Caco-2 (cell line): ENCODE measurements at regions not wholly inside any gene's neighbourhood (a gene's known extent, or its start where the extent isn't known, plus 50 kb on each side); places are given as distances from the start of the nearest gene placed in this dataset. TPM values are rescaled to one million over a fixed set of nuclear protein-coding genes. Genes with fewer than 3 reads are reported as not detected.

ENCODE experiments used
- BruUV-seq: library from RNA; stranded (reverse); fragments of 400-500 nt; replicated peaks from 2 replicates; lab custom pipeline; 2021; lab: Mats Ljungman, UMichigan
- CTCF ChIA-PET: fragments of 300-600 bp; sonication (Branson Sonifier 250); formaldehyde crosslinking; loops from one replicate; lab custom pipeline; 2022; ENCODE audit warnings: antibody characterized with exemption; lab: Charles Lee
- POLR2A ChIA-PET: fragments of 300-600 bp; sonication (Branson Sonifier 250); formaldehyde crosslinking; loops from one replicate; lab custom pipeline; 2022; ENCODE audit warnings: antibody characterized with exemption; lab: Charles Lee
- DNase-seq, 2 experiments: peaks; one replicate each; pipeline versions ENCODE4 v3.0.0 to v3.0.0-alpha.2; 2020 to 2022
- H3K27me3 ChIP-seq: replicated peaks from 2 replicates; pipeline ENCODE4 v1.6.0; 2011; ENCODE audit warnings: low read length; ENCODE audit not compliant: control insufficient read depth, insufficient read depth
- H3K36me3 ChIP-seq: 2 replicates; pipeline ENCODE4 v1.5.1; 2011; ENCODE audit warnings: low read length; ENCODE audit not compliant: control insufficient read depth, insufficient read depth
- H3K4me1 ChIP-seq: fragments of 250-450 bp; sonication (Bioruptor Pico); 2 replicates; pipeline ENCODE4 v1.5.1; 2020; ENCODE audit warnings: mild to moderate bottlenecking
- H3K4me3 ChIP-seq: 2 replicates; pipeline ENCODE4 v1.5.1; 2011; ENCODE audit warnings: low read depth, mild to moderate bottlenecking, control low read depth, low read length
- H3K9me3 ChIP-seq: fragments of 250-450 bp; sonication (Bioruptor Pico); 2 replicates; pipeline ENCODE4 v1.5.1; 2020; ENCODE audit warnings: mild to moderate bottlenecking, moderate library complexity
- H3K27ac Mint-ChIP-seq: one replicate; pipeline ENCODE4 v1.8.0; 2022; ENCODE audit warnings: mixed read lengths; ENCODE audit not compliant: unreplicated experiment
- H3K27me3 Mint-ChIP-seq: one replicate; pipeline ENCODE4 v1.8.0; 2022; ENCODE audit warnings: mixed read lengths; ENCODE audit not compliant: insufficient read depth, unreplicated experiment
- H3K36me3 Mint-ChIP-seq: one replicate; pipeline ENCODE4 v1.8.0; 2022; ENCODE audit warnings: mild to moderate bottlenecking, mixed read lengths; ENCODE audit not compliant: insufficient read depth, unreplicated experiment
- H3K4me1 Mint-ChIP-seq: one replicate; pipeline ENCODE4 v1.8.0; 2022; ENCODE audit warnings: low read depth, mixed read lengths; ENCODE audit not compliant: unreplicated experiment
- H3K4me3 Mint-ChIP-seq: one replicate; pipeline ENCODE4 v1.8.0; 2022; ENCODE audit warnings: mild to moderate bottlenecking, moderate library complexity, mixed read lengths; ENCODE audit not compliant: unreplicated experiment
- H3K9me3 Mint-ChIP-seq: one replicate; pipeline ENCODE4 v1.8.0; 2022; ENCODE audit warnings: mixed read lengths; ENCODE audit not compliant: unreplicated experiment
- intact Hi-C: fragments of 100-400 bp; cut with micrococcal nuclease; formaldehyde crosslinking; loops from one replicate; pipeline ENCODE4 v1.10.0; 2022; ENCODE audit not compliant: unreplicated experiment
- microRNA-seq: library from miRNA; unstranded; fragments of <30 nt; microRNA quantifications from one replicate; pipeline ENCODE4 v1.2.0, GENCODE V29; 2022
- TF ChIP-seq, protein P1 (sequence below), 2 experiments: fragments of 200-600 bp in 1 of 2; IDR thresholded peaks; 1 replicate in 1 of 2; 2 replicates in 1 of 2; pipeline versions ENCODE4 v1.5.1 to v1.8.0; 2011 to 2022; ENCODE audit warnings: antibody characterized with exemption in 1 of 2, control low read depth in 1 of 2, inconsistent platforms in 1 of 2, low read depth in 1 of 2, low read length in 1 of 2, mild to moderate bottlenecking in 1 of 2, moderate library complexity in 1 of 2; ENCODE audit not compliant: insufficient read depth in 1 of 2, severe bottlenecking in 1 of 2, unreplicated experiment in 1 of 2

DNA sequence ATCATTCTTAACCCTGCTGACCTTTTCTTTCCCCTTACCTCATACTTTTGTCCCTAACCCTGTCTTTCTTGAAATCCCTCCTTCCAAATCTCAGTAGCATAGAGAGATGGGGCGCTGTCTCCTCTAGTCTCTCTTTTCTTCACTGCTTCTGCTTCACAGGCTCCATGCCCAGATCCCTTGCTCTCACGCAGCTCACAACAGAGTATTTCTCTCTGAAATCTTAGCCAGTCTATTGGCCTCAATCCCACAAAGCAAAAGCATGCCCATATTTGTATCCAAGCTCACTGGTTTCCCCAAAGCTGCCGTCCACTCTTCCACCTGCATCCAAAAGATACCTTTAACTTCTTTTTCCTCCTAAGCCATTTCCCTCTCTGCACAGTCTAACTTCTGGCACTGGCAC lies 526.8 kb downstream of the PLXDC2 start:
- DNase-seq, result no peak
- CTCF ChIA-PET, result no interaction called here
- Mint-ChIP-seq H3K4me3 (no peak overlapping the region), H3K27ac (no peak overlapping the region), H3K27me3 (peaks cover 10% of the 10 kb centered on the region), H3K4me1 (no peaks in the 10 kb centered on the region), H3K36me3 (no peaks in the 10 kb centered on the region), H3K9me3 (peaks cover 29% of the 10 kb centered on the region)
- Histone ChIP-seq H3K36me3 (no peaks in the 10 kb centered on the region), H3K4me1 (no peaks in the 10 kb centered on the region), H3K27me3 (no peaks in the 10 kb centered on the region), H3K9me3 (peaks cover 14% of the 10 kb centered on the region), H3K4me3 (no peak overlapping the region)
- intact Hi-C loops, result no loop called here
- TF ChIP-seq, protein P1, sequence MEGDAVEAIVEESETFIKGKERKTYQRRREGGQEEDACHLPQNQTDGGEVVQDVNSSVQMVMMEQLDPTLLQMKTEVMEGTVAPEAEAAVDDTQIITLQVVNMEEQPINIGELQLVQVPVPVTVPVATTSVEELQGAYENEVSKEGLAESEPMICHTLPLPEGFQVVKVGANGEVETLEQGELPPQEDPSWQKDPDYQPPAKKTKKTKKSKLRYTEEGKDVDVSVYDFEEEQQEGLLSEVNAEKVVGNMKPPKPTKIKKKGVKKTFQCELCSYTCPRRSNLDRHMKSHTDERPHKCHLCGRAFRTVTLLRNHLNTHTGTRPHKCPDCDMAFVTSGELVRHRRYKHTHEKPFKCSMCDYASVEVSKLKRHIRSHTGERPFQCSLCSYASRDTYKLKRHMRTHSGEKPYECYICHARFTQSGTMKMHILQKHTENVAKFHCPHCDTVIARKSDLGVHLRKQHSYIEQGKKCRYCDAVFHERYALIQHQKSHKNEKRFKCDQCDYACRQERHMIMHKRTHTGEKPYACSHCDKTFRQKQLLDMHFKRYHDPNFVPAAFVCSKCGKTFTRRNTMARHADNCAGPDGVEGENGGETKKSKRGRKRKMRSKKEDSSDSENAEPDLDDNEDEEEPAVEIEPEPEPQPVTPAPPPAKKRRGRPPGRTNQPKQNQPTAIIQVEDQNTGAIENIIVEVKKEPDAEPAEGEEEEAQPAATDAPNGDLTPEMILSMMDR (IDR thresholded peaks at IDR 0.05; ENCODE audit: insufficient read depth in 1 of 2, low read depth in 1 of 2, low read length in 1 of 2, severe bottlenecking in 1 of 2, unreplicated experiment in 1 of 2), result no peak
- POLR2A ChIA-PET, result no interaction called here
- BruUV-seq, result no TSS peak

Small RNAs in the stretch of these regions (microRNA-seq; reads per million reads assigned to microRNA genes)
- gene MIR4675, result not detected
